Activated CD8-positive, alpha-beta T cell treated with anti-CD3 and anti-CD28 coated beads, Interleukin-2, amount 10 ng/mL, durations not matched to agents 7 days and 5 days (primary cell): ENCODE measurements at regions not wholly inside any gene's neighbourhood (a gene's known extent, or its start where the extent isn't known, plus 50 kb on each side); places are given as distances from the start of the nearest gene placed in this dataset.

Experiments used
- ATAC-seq: fragments of 150-1000 bp; cut with Tn5 transposase; one replicate; pipeline ENCODE4 v1.10.0; 2021; ENCODE audit warnings: moderate library complexity
- CTCF ChIA-PET: fragments of 350-600 bp; sonication (Branson Sonifier 250); formaldehyde crosslinking; loops from one replicate; lab custom pipeline; 2021; ENCODE audit warnings: antibody characterized with exemption; lab: Charles Lee
- POLR2A ChIA-PET: fragments of 350-600 bp; sonication (Branson Sonifier 250); formaldehyde crosslinking; loops from one replicate; lab custom pipeline; 2021; ENCODE audit warnings: antibody characterized with exemption; lab: Charles Lee
- DNase-seq: peaks from one replicate; pipeline ENCODE4 v3.0.0-alpha.2; 2020
- H3K27ac Mint-ChIP-seq: one replicate; pipeline ENCODE4 v1.8.0; 2021; ENCODE audit warnings: mild to moderate bottlenecking, mixed read lengths
- H3K27me3 Mint-ChIP-seq: one replicate; pipeline ENCODE4 v1.8.0; 2021; ENCODE audit warnings: low read depth, mixed read lengths
- H3K36me3 Mint-ChIP-seq: one replicate; pipeline ENCODE4 v1.8.0; 2021; ENCODE audit warnings: low read depth, mixed read lengths
- H3K4me1 Mint-ChIP-seq: one replicate; pipeline ENCODE4 v1.8.0; 2021; ENCODE audit warnings: low read depth, mixed read lengths
- H3K4me3 Mint-ChIP-seq: one replicate; pipeline ENCODE4 v1.8.0; 2021; ENCODE audit warnings: mild to moderate bottlenecking, mixed read lengths
- H3K9me3 Mint-ChIP-seq: one replicate; pipeline ENCODE4 v1.8.0; 2022; ENCODE audit warnings: mixed read lengths; ENCODE audit not compliant: insufficient read depth

DNA sequence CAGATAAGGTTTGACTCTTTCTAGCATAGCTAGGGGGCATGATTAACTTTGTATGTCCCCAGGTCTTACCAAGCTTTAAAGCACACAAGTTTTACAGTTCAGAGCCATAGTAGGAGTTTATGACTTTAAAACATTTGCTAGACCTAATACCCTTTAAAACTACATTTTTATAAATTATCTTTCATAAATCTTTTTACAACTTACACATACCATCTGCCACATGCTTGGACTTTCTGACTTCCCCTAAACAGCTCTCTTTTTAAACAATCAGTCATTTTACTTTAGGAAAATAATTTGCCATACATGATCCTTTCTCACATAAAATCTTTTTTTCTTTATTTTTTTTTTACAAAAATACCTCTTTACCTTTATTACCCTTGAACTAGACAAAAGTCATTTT, 735.3 kb upstream of the CADM2 start:
- Mint-ChIP-seq H3K9me3 (peaks cover 29% of the 10 kb centered on the region), H3K4me3 (no peak overlapping the region), H3K27ac (no peak overlapping the region), H3K36me3 (no peaks in the 10 kb centered on the region), H3K4me1 (no peaks in the 10 kb centered on the region), H3K27me3 (no peaks in the 10 kb centered on the region)
- DNase-seq (no peak), ATAC-seq (no peak)
- POLR2A ChIA-PET = no interaction called here
- CTCF ChIA-PET = no interaction called here

DNA sequence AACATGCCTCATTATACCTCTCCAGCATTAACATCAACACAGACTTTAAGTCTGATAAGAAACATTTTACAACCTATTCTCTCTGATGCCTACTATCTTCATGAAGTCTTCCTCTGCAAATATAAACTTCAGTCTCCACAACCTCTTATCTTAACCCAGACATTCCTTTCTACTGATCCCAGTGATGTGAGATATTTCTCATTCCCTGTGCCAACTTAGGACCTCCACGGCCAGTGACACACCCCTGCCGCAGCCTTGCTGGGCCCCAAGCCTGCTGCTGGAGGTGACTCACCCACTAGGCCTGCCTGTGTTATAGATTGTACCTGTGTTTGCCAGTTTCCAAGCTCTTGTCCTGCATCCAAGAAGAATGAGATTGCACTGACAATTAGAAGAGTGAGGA, 734.5 kb upstream of the CADM2 start:
- no peak overlapping the region for H3K4me3 Mint-ChIP-seq
- POLR2A ChIA-PET = no interaction called here

GRCh38 chr3:84236261-84236660, 722.5 kb upstream of the CADM2 start:
- Mint-ChIP-seq H3K36me3 (no peaks in the 10 kb centered on the region), H3K4me1 (no peaks in the 10 kb centered on the region), H3K27me3 (no peaks in the 10 kb centered on the region), H3K4me3 (no peak overlapping the region), H3K27ac (no peak overlapping the region), H3K9me3 (peaks cover 28% of the 10 kb centered on the region)
- no peak for ATAC-seq
- ChIA-PET CTCF (no interaction called here), POLR2A (no interaction called here)
- no peak for DNase-seq

More for the DNA sequence above, 734.5 kb upstream of the CADM2 start:
- ATAC-seq (no peak), DNase-seq (no peak)
- H3K36me3 Mint-ChIP-seq = no peaks in the 10 kb centered on the region
- peaks cover 29% of the 10 kb centered on the region for H3K9me3 Mint-ChIP-seq
- H3K27me3 Mint-ChIP-seq = no peaks in the 10 kb centered on the region
- CTCF ChIA-PET = no interaction called here
- H3K4me1 Mint-ChIP-seq = no peaks in the 10 kb centered on the region
- H3K27ac Mint-ChIP-seq = no peak overlapping the region

- no peaks in the 10 kb centered on the region for H3K36me3 Mint-ChIP-seq
- CTCF ChIA-PET = no interaction called here
These were observed 713.0 kb upstream of the CADM2 start for GRCh38 chr3:84245789-84246188.

DNA sequence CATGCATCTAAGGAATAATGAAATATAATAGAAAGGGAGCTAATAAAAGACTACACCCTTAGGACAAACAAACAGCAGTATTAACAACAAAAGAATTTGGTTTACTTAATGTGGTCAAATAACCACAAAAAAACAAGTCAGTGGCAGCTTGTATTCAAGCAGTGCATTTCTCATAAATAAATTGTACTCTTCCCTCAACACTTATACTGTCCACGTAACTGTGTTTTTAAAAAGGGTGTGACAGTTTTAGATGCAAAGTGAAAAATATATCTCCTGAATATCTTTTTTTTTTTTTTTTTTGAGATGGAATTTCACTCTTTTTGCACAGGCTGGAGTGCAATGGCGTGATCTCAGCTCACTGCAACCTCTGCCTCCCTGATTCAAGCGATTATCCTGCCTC, 698.2 kb upstream of the CADM2 start:
- CTCF ChIA-PET = no interaction called here
- H3K4me1 Mint-ChIP-seq = no peaks in the 10 kb centered on the region
- peaks cover 18% of the 10 kb centered on the region for H3K9me3 Mint-ChIP-seq
- H3K27me3 Mint-ChIP-seq = no peaks in the 10 kb centered on the region
- H3K27ac Mint-ChIP-seq = no peak overlapping the region
- no peak for ATAC-seq
- H3K4me3 Mint-ChIP-seq = no peak overlapping the region
- no peak for DNase-seq
- POLR2A ChIA-PET = no interaction called here
- H3K36me3 Mint-ChIP-seq = no peaks in the 10 kb centered on the region

More at GRCh38 chr3:84245789-84246188, 713.0 kb upstream of the CADM2 start:
- Mint-ChIP-seq H3K27me3 (no peaks in the 10 kb centered on the region), H3K9me3 (peaks cover 10% of the 10 kb centered on the region), H3K4me1 (no peaks in the 10 kb centered on the region), H3K27ac (no peak overlapping the region), H3K4me3 (no peak overlapping the region)
- POLR2A ChIA-PET = no interaction called here
- ATAC-seq (no peak), DNase-seq (no peak)

DNA sequence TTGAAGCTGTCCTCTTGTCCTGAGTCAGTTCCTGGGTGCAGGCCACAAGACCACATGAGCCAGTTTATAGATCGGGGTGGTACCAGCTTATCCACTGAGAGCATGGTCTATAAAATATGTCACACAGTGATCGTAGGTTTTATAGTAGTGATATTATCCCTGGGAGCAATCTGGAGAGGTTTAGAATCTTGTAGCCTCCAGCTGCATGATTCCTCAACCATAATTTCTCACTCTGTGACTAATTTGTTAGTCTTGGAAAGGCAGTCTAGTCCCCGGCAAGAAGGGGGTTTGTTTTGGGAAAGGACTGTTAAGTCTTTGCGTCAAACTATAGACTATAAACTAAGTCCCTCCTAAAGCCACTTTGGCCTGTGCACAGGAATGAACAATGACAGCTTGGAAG, 693.0 kb upstream of the CADM2 start:
- ChIA-PET CTCF (no interaction called here), POLR2A (no interaction called here)

GRCh38 chr3:84275532-84275931, 683.3 kb upstream of the CADM2 start:
- no peaks in the 10 kb centered on the region for H3K36me3 Mint-ChIP-seq
- H3K27ac Mint-ChIP-seq = no peak overlapping the region
- DNase-seq (no peak), ATAC-seq (no peak)
- no peaks in the 10 kb centered on the region for H3K9me3 Mint-ChIP-seq
- ChIA-PET POLR2A (no interaction called here), CTCF (no interaction called here)
- no peaks in the 10 kb centered on the region for H3K27me3 Mint-ChIP-seq
- no peaks in the 10 kb centered on the region for H3K4me1 Mint-ChIP-seq
- no peak overlapping the region for H3K4me3 Mint-ChIP-seq

More for the DNA sequence above, 693.0 kb upstream of the CADM2 start:
- DNase-seq (no peak), ATAC-seq (no peak)
- Mint-ChIP-seq H3K4me3 (no peak overlapping the region), H3K27ac (no peak overlapping the region), H3K36me3 (no peaks in the 10 kb centered on the region), H3K4me1 (no peaks in the 10 kb centered on the region), H3K27me3 (no peaks in the 10 kb centered on the region), H3K9me3 (peaks cover 34% of the 10 kb centered on the region)

DNA sequence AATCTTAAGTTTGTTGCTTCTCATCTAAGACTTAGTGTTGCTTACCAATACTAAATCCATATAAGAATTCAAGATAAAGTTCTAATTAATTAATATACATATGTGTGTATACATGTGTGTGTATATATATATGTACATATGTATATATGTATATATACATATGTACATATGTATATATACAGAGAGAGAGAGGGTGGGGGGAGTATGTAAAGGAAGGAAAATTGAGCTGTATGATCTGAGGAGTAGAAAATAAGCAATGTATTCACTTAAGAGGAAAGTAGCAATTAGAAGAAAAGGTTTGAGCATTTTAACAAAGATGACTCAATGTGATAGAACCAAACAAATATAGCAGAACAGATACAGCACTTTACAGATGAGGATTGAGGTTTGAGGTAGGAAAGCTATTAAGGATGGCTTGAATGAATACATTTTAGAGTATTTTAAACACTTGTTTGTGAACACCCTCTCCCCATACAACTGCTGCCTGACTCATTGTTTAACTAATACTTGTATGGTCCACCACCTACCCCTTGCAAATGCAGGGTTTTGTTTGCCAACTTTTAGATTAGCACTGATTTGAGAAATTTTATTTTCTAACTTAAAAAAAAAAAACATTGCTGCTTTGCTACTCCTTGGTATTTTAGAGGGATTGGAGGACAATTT, 681.1 kb upstream of the CADM2 start:
- no peak for ATAC-seq
- no peak for DNase-seq
- POLR2A ChIA-PET = no interaction called here
- H3K4me3 Mint-ChIP-seq = no peak overlapping the region
- no peaks in the 10 kb centered on the region for H3K9me3 Mint-ChIP-seq
- H3K27ac Mint-ChIP-seq = no peak overlapping the region
- H3K4me1 Mint-ChIP-seq = no peaks in the 10 kb centered on the region
- CTCF ChIA-PET = no interaction called here
- H3K36me3 Mint-ChIP-seq = no peaks in the 10 kb centered on the region
- H3K27me3 Mint-ChIP-seq = no peaks in the 10 kb centered on the region

DNA sequence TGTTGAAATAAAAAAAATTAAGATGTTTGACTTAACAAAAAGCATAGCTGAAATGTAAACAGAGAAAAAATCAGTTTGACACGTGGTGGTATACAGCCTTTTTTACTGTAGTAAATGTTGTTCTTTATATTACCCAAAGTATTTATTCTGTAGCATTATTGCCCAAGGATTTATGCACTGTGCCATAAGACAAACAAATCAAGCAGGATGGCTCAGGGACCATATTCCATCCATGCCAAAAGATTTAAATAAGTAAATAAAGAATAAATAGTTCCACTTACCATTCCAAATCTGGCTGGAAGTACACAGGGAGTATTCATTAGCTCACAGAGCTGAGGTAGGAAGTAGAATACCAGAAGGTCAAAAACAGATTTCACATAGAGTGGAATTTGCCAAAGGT, 666.7 kb upstream of the CADM2 start:
- H3K36me3 Mint-ChIP-seq = no peaks in the 10 kb centered on the region
- H3K4me3 Mint-ChIP-seq = no peak overlapping the region
- H3K4me1 Mint-ChIP-seq = no peaks in the 10 kb centered on the region
- ATAC-seq (no peak), DNase-seq (no peak)
- H3K27ac Mint-ChIP-seq = no peak overlapping the region
- H3K9me3 Mint-ChIP-seq = peaks cover 21% of the 10 kb centered on the region
- H3K27me3 Mint-ChIP-seq = no peaks in the 10 kb centered on the region
- POLR2A ChIA-PET = no interaction called here
- CTCF ChIA-PET = no interaction called here

- H3K27ac Mint-ChIP-seq = no peak overlapping the region
These were observed 659.5 kb upstream of the CADM2 start for GRCh38 chr3:84299329-84299728.

DNA sequence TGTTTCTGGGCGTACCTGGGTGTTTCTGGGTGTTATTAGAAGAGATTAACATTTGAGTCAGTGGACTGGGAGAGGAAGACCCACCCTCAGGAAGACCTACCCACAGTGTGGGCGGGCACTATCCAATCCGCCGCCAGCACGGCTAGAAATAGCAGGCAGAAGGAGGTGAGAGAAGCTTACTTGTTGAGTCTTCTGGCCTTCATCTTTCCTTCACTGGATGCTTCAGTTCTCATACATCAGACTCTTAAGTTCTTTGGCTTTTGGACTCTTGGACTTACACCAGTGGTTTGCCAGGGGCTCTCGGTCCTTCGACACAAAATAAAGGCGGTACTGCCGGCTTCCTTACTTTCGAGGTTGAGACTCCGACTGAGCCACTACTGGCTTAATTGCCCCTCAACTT, 654.6 kb upstream of the CADM2 start:
- no peaks in the 10 kb centered on the region for H3K4me1 Mint-ChIP-seq
- DNase-seq = no peak
- POLR2A ChIA-PET = no interaction called here
- CTCF ChIA-PET = no interaction called here
- no peaks in the 10 kb centered on the region for H3K9me3 Mint-ChIP-seq
- no peaks in the 10 kb centered on the region for H3K36me3 Mint-ChIP-seq
- no peak overlapping the region for H3K4me3 Mint-ChIP-seq
- ATAC-seq = no peak
- no peaks in the 10 kb centered on the region for H3K27me3 Mint-ChIP-seq
- H3K27ac Mint-ChIP-seq = no peak overlapping the region

More at GRCh38 chr3:84299329-84299728, 659.5 kb upstream of the CADM2 start:
- Mint-ChIP-seq H3K36me3 (no peaks in the 10 kb centered on the region), H3K4me3 (no peak overlapping the region), H3K27me3 (no peaks in the 10 kb centered on the region), H3K4me1 (no peaks in the 10 kb centered on the region), H3K9me3 (no peaks in the 10 kb centered on the region)
- ATAC-seq (no peak), DNase-seq (no peak)
- ChIA-PET POLR2A (no interaction called here), CTCF (interaction anchor here (1.5 kb wide), 1 partner anchor 12 kb away, joined by 3 read pairs; no protein-coding TSS in a partner anchor)

- no peaks in the 10 kb centered on the region for H3K36me3 Mint-ChIP-seq
- no peak overlapping the region for H3K27ac Mint-ChIP-seq
- H3K4me3 Mint-ChIP-seq = no peak overlapping the region
- DNase-seq = no peak
- ATAC-seq = no peak
- H3K4me1 Mint-ChIP-seq = no peaks in the 10 kb centered on the region
- CTCF ChIA-PET = no interaction called here
- POLR2A ChIA-PET = no interaction called here
- no peaks in the 10 kb centered on the region for H3K9me3 Mint-ChIP-seq
- no peaks in the 10 kb centered on the region for H3K27me3 Mint-ChIP-seq
These were observed 651.5 kb upstream of the CADM2 start for GRCh38 chr3:84307339-84307738.

GRCh38 chr3:84308379-84308778, 650.4 kb upstream of the CADM2 start:
- Mint-ChIP-seq H3K4me3 (no peak overlapping the region), H3K9me3 (no peaks in the 10 kb centered on the region), H3K27ac (no peak overlapping the region), H3K36me3 (no peaks in the 10 kb centered on the region), H3K4me1 (no peaks in the 10 kb centered on the region), H3K27me3 (no peaks in the 10 kb centered on the region)
- POLR2A ChIA-PET = no interaction called here
- CTCF ChIA-PET = no interaction called here
- ATAC-seq = no peak
- DNase-seq = no peak
